ENCODE measurements at regions not wholly inside any gene's neighbourhood (a gene's known extent, or its start where the extent isn't known, plus 50 kb on each side); places are given as distances from the start of the nearest gene placed in this dataset.

DNA sequence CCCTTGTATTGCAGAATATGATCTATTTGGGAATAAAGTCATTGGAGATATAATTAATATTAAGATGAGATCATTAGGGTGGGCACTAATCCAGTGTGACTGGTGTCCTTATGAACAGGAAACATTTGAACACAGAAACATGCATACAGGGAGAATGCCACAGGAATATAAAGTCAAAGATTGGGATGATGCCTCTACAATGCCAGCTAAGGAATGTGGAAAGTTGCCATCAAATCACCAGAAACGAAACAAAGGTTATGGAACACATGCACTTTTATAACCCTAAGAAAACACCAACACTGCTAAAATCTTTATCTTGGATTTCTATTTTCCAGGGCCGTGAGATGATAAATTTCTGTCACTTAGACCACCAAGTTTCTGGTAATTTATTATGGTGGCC lies 442.4 kb upstream of the BCHE start:
- Histone ChIP-seq H3K4me3 (no peak overlapping the region), H3K36me3 (no peaks in the 10 kb centered on the region), H3K9me3 (no peaks in the 10 kb centered on the region), H3K27me3 (no peaks in the 10 kb centered on the region), H3K27ac (no peak overlapping the region), H3K4me1 (peaks cover 0 to 11% (median 3%) of the 10 kb centered on the region in 3 donors)
- whole genome bisulfite sequencing, 2 donors (ENCODE audit: low coverage in 1 of 2), result 58 to 71% methylated on average over 2 of the region's 2 CpGs
- no peak for ATAC-seq
- TF ChIP-seq POLR2A (IDR thresholded peaks at IDR 0.05) (no peak), POLR2AphosphoS5 (IDR thresholded peaks at IDR 0.05) (no peak), EP300 (IDR thresholded peaks at IDR 0.05) (no peak)
- TF ChIP-seq, protein P1, sequence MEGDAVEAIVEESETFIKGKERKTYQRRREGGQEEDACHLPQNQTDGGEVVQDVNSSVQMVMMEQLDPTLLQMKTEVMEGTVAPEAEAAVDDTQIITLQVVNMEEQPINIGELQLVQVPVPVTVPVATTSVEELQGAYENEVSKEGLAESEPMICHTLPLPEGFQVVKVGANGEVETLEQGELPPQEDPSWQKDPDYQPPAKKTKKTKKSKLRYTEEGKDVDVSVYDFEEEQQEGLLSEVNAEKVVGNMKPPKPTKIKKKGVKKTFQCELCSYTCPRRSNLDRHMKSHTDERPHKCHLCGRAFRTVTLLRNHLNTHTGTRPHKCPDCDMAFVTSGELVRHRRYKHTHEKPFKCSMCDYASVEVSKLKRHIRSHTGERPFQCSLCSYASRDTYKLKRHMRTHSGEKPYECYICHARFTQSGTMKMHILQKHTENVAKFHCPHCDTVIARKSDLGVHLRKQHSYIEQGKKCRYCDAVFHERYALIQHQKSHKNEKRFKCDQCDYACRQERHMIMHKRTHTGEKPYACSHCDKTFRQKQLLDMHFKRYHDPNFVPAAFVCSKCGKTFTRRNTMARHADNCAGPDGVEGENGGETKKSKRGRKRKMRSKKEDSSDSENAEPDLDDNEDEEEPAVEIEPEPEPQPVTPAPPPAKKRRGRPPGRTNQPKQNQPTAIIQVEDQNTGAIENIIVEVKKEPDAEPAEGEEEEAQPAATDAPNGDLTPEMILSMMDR (IDR thresholded peaks at IDR 0.05), result no peak

DNA sequence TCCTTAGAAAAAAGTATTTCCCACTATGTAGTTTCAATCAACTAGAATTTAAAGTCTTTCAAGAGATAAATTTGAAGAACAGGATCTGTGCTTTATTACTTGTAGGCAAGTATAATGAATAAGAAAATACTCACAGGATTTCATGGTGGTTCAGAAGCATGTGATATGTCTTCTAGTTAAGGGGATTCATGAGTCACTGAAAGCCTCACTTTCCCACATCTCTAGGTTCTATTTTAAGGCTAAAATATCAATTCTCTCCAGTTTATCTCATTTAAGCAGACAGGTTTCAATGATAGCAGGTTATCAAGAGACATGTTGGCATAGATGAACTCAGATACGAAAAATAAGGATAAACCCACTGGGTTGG lies 437.8 kb upstream of the BCHE start:
- 87 to 100% methylated on average over 1 of the region's 1 CpG for WGBS, 2 donors (ENCODE audit: low coverage in 1 of 2)
- no peak for ATAC-seq
- Histone ChIP-seq H3K4me3 (no peak overlapping the region), H3K36me3 (no peaks in the 10 kb centered on the region), H3K27me3 (no peaks in the 10 kb centered on the region), H3K4me1 (no peaks in the 10 kb centered on the region), H3K27ac (no peak overlapping the region), H3K9me3 (no peaks in the 10 kb centered on the region)
- TF ChIP-seq, protein P1 (IDR thresholded peaks at IDR 0.05), result no peak
- no peak for TF ChIP-seq POLR2A (IDR thresholded peaks at IDR 0.05)
- TF ChIP-seq EP300 (IDR thresholded peaks at IDR 0.05), result no peak
- no peak for TF ChIP-seq POLR2AphosphoS5 (IDR thresholded peaks at IDR 0.05)

DNA sequence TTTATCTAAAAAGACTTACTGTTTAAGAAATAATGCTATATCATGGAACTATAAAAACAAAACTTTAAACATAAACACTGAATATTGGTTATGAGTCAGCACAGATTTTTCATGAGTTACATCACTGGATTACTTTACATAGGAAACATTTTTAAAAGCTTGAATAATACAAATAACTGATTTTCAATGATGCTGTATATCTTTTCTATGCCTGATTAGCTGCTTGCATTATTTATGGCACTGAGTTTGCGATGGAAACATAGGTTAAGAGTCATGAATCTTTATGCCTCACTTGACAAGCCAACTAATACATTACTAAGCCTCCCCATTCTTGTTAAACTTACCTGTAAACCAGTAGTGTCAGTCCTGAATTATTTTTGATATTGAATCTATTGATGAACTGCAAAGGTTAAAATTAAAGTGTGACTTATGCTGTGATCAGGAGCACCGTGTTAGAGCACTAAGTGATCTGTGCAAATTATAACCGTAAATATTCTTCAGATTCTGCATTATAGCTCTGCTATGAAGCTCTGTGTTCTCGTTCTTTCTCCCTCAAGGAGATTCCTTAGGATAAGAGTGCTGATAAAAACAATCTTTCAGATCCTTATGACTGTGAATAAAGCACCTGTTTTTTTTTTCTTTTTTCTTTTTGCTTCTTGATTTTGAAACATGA lies 437.3 kb upstream of the BCHE start:
- TF ChIP-seq EP300 (IDR thresholded peaks at IDR 0.05) (no peak), POLR2A (IDR thresholded peaks at IDR 0.05) (no peak), POLR2AphosphoS5 (IDR thresholded peaks at IDR 0.05) (no peak)
- TF ChIP-seq, protein P1 (IDR thresholded peaks at IDR 0.05), result no peak
- no peak overlapping the region for H3K4me3 ChIP-seq
- no peaks in the 10 kb centered on the region for H3K9me3 ChIP-seq
- ATAC-seq, result no peak
- no peaks in the 10 kb centered on the region for H3K36me3 ChIP-seq
- H3K27me3 ChIP-seq, result no peaks in the 10 kb centered on the region
- 58 to 82% methylated on average over 3 to 4 of the region's 4 CpGs for WGBS, 2 donors (ENCODE audit: low coverage in 1 of 2)
- H3K4me1 ChIP-seq, result no peaks in the 10 kb centered on the region
- H3K27ac ChIP-seq, result no peak overlapping the region

DNA sequence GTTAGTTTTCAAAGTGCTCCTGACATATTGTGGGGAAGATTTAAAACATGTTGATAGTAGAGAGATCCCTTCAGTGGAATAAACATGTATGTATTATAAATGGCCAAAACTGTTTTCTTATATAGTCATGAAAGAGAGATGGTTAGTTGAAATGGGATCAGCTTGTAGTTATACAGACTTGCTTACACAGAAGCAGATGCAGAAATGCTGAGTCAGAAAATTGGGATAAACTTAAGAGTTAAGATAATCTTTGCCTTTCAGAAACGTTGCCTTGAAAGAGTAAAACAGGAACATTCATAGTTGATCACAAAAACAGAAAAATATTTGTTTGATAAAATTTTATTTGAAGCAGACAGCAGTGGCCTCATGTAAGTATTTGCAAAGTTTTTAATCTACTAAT lies 433.2 kb upstream of the BCHE start:
- ATAC-seq, result no peak
- H3K36me3 ChIP-seq, result no peaks in the 10 kb centered on the region
- TF ChIP-seq, protein P1 (IDR thresholded peaks at IDR 0.05), result no peak
- TF ChIP-seq POLR2AphosphoS5 (IDR thresholded peaks at IDR 0.05), result no peak
- no peak for TF ChIP-seq POLR2A (IDR thresholded peaks at IDR 0.05)
- TF ChIP-seq EP300 (IDR thresholded peaks at IDR 0.05), result no peak
- WGBS, 2 donors (ENCODE audit: low coverage in 1 of 2), result 23 to 44% methylated on average over 1 of the region's 1 CpG
- no peak overlapping the region for H3K27ac ChIP-seq
- H3K4me1 ChIP-seq, result no peaks in the 10 kb centered on the region
- no peaks in the 10 kb centered on the region for H3K9me3 ChIP-seq
- H3K4me3 ChIP-seq, result no peak overlapping the region
- H3K27me3 ChIP-seq, result no peaks in the 10 kb centered on the region

DNA sequence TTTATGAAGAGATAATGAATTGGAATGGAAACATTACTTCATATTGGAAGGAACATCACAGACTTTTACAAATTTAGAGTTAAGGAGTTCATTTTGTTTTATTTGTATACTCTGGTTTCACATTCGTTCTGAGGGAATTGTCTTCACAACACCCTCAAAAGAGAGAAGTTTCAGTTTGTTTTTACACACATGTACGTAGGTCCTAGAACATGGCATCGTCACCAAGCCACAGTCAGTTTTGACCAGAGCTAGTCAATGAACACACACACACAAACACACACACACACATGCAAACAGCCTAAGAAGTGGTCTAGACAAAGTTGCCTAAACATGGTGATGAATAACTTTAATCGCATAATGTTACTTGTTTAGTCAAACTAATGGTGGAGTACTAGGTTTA lies 427.9 kb upstream of the BCHE start:
- no peak for ATAC-seq
- Histone ChIP-seq H3K4me1 (no peaks in the 10 kb centered on the region), H3K27ac (no peak overlapping the region), H3K4me3 (no peak overlapping the region), H3K27me3 (no peaks in the 10 kb centered on the region), H3K36me3 (no peaks in the 10 kb centered on the region), H3K9me3 (no peaks in the 10 kb centered on the region)
- 70 to 80% methylated on average over 4 of the region's 4 CpGs for WGBS, 2 donors (ENCODE audit: low coverage in 1 of 2)
- TF ChIP-seq EP300 (IDR thresholded peaks at IDR 0.05), result no peak
- TF ChIP-seq, protein P1 (IDR thresholded peaks at IDR 0.05), result no peak
- no peak for TF ChIP-seq POLR2AphosphoS5 (IDR thresholded peaks at IDR 0.05)
- TF ChIP-seq POLR2A (IDR thresholded peaks at IDR 0.05), result no peak

Data from gastroesophageal sphincter (tissue), 4 donors.